H1 (cell line): ENCODE measurements at regions not wholly inside any gene's neighbourhood (a gene's known extent, or its start where the extent isn't known, plus 50 kb on each side); places are given as distances from the start of the nearest gene placed in this dataset.

Experiments used
- GABPA ChIP-seq: IDR thresholded peaks from 2 replicates; pipeline ENCODE4 v1.6.1; 2011; ENCODE audit warnings: mild to moderate bottlenecking, low read length, moderate library complexity, borderline replicate concordance; ENCODE audit not compliant: insufficient read depth
- POLR2A ChIP-seq, 2 experiments: IDR thresholded peaks; 1 replicate in 1 of 2; 2 replicates in 1 of 2; pipeline ENCODE4 v1.6.1; 2011; ENCODE audit warnings: low read depth in 2 of 2, low read length in 2 of 2, mild to moderate bottlenecking in 2 of 2; ENCODE audit errors: control extremely low read depth in 1 of 2
- POLR2AphosphoS5 ChIP-seq: IDR thresholded peaks from 2 replicates; pipeline ENCODE4 v1.6.1; 2011; ENCODE audit warnings: low read depth, low read length
- RFX5 ChIP-seq: IDR thresholded peaks from 2 replicates; pipeline ENCODE4 v1.6.1; 2011; ENCODE audit warnings: low read depth, low read length, improper control_type of control experiment, borderline replicate concordance
- SP4 ChIP-seq: IDR thresholded peaks from 2 replicates; pipeline ENCODE4 v1.6.1; 2012; ENCODE audit warnings: low read length, inconsistent platforms
- TF ChIP-seq, protein P1 (sequence below), 3 experiments: IDR thresholded peaks; 1 replicate in 2 of 3; 2 replicates in 1 of 3; pipeline versions ENCODE4 v1.5.1 to v1.6.1; 2011; ENCODE audit warnings: low read length in 3 of 3, mild to moderate bottlenecking in 3 of 3, inconsistent platforms in 2 of 3, low read depth in 1 of 3, moderate library complexity in 1 of 3; ENCODE audit not compliant: insufficient read depth in 1 of 3; ENCODE audit errors: control extremely low read depth in 1 of 3

DNA sequence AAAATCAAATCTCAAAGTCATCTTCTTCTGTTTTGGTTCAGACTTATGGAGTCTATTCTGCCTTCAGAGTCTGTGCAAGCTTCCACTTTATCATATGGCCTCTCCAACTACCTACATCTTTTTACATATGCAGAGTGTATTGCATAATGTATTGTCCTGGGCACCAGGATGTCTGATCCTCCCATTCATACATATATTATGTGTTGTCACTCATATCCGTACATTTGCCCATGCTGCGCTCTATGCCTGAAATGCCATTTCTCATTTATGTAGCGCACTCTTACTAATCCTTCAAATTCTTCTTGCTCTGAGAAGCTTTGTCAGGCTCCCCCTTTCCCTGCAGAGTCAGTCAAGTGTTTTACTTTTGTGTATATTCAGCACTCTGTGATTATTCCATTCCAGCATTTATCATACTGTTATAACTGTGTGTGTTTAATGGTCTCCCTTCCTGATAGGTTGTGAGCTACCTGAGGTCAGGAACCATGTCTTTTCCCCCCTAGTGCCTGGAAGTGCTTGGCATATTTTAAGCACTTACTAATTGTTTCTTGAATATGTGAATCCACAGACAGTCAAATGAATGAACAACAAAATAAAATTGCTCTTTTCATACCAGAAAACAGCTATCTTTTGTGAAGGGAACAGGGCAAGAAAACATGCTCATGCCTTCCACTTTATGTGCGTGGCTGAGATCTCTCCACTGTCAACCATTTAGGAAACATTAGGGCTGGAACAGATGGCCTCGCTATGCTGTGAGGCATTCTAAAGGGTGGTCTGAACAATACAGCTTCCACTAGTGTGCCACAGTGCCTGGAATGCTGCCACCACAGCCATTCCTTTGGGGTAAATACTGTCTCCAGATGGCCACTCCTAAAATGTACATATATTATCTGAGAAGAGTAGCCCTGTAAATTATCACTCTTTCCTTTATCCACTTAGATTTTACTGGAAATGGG, 81.8 kb downstream of the GLUD2 start:
- TF ChIP-seq, protein P1, sequence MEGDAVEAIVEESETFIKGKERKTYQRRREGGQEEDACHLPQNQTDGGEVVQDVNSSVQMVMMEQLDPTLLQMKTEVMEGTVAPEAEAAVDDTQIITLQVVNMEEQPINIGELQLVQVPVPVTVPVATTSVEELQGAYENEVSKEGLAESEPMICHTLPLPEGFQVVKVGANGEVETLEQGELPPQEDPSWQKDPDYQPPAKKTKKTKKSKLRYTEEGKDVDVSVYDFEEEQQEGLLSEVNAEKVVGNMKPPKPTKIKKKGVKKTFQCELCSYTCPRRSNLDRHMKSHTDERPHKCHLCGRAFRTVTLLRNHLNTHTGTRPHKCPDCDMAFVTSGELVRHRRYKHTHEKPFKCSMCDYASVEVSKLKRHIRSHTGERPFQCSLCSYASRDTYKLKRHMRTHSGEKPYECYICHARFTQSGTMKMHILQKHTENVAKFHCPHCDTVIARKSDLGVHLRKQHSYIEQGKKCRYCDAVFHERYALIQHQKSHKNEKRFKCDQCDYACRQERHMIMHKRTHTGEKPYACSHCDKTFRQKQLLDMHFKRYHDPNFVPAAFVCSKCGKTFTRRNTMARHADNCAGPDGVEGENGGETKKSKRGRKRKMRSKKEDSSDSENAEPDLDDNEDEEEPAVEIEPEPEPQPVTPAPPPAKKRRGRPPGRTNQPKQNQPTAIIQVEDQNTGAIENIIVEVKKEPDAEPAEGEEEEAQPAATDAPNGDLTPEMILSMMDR (IDR thresholded peaks at IDR 0.05; ENCODE audit: control extremely low read depth in 1 of 3, insufficient read depth in 1 of 3, low read depth in 1 of 3, low read length in 3 of 3): no peak
- no peak for TF ChIP-seq POLR2AphosphoS5
- no peak for TF ChIP-seq RFX5
- TF ChIP-seq SP4: no peak
- no peak for TF ChIP-seq POLR2A (IDR thresholded peaks at IDR 0.05; ENCODE audit: control extremely low read depth in 1 of 2, low read depth in 2 of 2, low read length in 2 of 2)
- no peak for TF ChIP-seq GABPA
